SU-DHL-6 (cell line): ENCODE measurements at regions not wholly inside any gene's neighbourhood (a gene's known extent, or its start where the extent isn't known, plus 50 kb on each side); places are given as distances from the start of the nearest gene placed in this dataset.

Source experiments
- CTCF ChIP-seq: fragments of 200-600 bp; sonication (generic); IDR thresholded peaks from one replicate; pipeline ENCODE4 v1.5.1; 2017; ENCODE audit warnings: antibody characterized with exemption, mild to moderate bottlenecking, low read length, moderate library complexity; ENCODE audit not compliant: insufficient read depth, poor library complexity, severe bottlenecking
- EZH2phosphoT487 ChIP-seq: fragments of 200-600 bp; sonication (generic), shearing (Covaris generic); conservative IDR thresholded peaks from 2 replicates; pipeline ENCODE4 v1.6.1; 2018; ENCODE audit warnings: mild to moderate bottlenecking, antibody characterized with exemption, low read length, moderate library complexity, mixed read lengths

- TF ChIP-seq CTCF: no peak
- no peak for TF ChIP-seq EZH2phosphoT487
Observed at GRCh38 chr7:115327326-115327725, 405.4 kb downstream of the MDFIC start.
